ENCODE measurements at regions not wholly inside any gene's neighbourhood (a gene's known extent, or its start where the extent isn't known, plus 50 kb on each side); places are given as distances from the start of the nearest gene placed in this dataset.
A peak's percentile ranks its signal among the peaks of the same experiment; 100 is the strongest.

DNA sequence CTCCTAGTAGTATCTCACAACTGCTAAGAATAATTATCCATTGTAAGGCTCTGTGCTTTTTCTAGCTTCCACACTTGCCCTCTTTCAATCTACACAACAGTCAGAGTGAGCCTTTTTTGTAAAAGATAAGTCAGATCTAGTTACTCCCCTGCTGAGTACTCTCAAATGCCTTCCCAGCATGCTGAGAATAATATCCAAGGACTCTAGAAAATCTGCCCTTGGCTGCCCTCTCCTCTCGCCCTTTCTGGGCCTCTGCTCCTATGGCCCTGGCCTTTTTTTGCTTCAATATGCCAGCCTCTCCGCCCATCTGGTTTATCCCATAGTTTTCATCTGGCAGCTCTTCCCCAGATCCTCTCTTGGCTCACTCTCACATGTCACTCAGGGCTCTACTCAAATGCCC is 455.9 kb upstream of the UBE2E3 start:
- Histone ChIP-seq H3K4me3 (ENCODE audit: low read depth, low read length) (no peak overlapping the region), H3K4me1 (peaks cover 6% of the 10 kb centered on the region), H3K9me3 (ENCODE audit: control insufficient read depth, low read length) (no peaks in the 10 kb centered on the region), H3K27me3 (ENCODE audit: control insufficient read depth, insufficient read depth, low read length) (no peaks in the 10 kb centered on the region), H3K9ac (no peak overlapping the region), H3K27ac (no peak overlapping the region), H3K79me2 (no peaks in the 10 kb centered on the region), H3K36me3 (ENCODE audit: control insufficient read depth, insufficient read depth, low read length) (no peaks in the 10 kb centered on the region), H2AFZ (peak overlapping the region; percentile 23), H3K4me2 (ENCODE audit: low read length) (no peak overlapping the region)
- TF ChIP-seq, protein P1, sequence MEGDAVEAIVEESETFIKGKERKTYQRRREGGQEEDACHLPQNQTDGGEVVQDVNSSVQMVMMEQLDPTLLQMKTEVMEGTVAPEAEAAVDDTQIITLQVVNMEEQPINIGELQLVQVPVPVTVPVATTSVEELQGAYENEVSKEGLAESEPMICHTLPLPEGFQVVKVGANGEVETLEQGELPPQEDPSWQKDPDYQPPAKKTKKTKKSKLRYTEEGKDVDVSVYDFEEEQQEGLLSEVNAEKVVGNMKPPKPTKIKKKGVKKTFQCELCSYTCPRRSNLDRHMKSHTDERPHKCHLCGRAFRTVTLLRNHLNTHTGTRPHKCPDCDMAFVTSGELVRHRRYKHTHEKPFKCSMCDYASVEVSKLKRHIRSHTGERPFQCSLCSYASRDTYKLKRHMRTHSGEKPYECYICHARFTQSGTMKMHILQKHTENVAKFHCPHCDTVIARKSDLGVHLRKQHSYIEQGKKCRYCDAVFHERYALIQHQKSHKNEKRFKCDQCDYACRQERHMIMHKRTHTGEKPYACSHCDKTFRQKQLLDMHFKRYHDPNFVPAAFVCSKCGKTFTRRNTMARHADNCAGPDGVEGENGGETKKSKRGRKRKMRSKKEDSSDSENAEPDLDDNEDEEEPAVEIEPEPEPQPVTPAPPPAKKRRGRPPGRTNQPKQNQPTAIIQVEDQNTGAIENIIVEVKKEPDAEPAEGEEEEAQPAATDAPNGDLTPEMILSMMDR (IDR thresholded peaks at IDR 0.05): no peak

DNA sequence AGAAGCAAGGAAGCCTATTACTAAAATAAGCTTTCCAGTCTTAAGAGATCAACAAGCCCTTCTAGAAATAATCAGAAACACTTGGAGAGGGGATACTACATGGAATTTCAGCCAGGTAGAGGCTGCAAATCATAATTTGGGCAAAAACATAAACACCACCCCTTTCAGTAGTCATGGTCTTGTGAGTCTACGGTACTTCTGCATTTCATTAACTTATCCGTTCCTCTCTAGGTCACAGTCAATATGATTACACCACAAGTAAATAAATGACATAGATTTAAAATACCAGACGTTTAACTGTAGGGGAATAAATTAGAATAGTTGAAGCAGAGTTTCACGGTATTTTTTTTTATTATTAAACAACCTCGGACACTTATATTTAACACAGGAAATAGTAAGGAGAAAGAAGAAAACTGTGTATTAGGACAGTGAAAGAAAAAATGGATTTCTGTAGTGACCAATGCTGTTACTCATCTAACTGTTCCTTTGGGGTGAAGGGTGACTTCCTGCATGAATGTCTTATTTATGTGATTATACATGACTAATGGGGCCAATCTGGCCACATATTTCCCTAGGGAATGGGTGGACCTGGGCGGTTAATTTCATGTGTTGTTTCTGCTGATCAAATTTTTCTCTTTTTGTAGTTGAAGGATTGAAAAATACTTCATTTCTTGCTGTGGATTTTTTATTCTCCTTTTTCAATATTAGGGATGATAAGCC is 456.6 kb upstream of the UBE2E3 start:
- H3K27ac ChIP-seq: no peak overlapping the region

DNA sequence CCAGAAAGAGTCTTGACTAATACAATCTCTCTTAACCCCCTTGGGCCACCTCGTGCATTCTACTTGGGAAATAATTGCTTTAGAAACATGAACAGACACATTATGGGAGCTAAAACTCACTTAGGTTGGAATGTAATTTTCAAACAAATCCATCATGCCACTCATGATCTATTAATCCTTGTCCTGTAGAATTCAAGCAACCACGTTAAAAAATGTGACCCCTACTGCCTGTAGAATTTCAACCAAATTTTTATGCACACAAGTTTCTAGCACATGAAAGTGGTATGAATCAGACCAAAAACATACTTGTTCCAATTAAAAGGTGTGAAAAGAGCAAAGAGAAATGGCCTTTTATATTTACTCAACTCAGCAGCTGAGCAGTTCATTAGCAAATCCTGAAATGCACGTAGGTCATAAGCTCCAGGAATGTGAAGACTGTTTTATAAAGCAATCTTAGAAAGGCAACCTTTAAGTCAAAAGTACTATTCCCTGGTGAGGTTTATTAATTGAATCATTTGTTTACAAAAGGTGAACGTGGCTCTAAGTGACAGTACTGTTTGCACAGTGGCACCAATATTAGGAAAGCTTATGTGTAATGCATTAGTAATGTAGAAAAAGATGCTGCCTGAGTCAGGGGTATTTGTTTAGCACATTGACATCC is 459.4 kb upstream of the UBE2E3 start:
- Histone ChIP-seq H3K27me3 (ENCODE audit: control insufficient read depth, insufficient read depth, low read length) (no peaks in the 10 kb centered on the region), H3K4me1 (peaks cover 6% of the 10 kb centered on the region), H2AFZ (no peak overlapping the region), H3K9ac (no peak overlapping the region), H3K36me3 (ENCODE audit: control insufficient read depth, insufficient read depth, low read length) (no peaks in the 10 kb centered on the region), H3K79me2 (no peaks in the 10 kb centered on the region), H3K4me2 (ENCODE audit: low read length) (no peak overlapping the region), H3K9me3 (ENCODE audit: control insufficient read depth, low read length) (no peaks in the 10 kb centered on the region), H3K4me3 (ENCODE audit: low read depth, low read length) (no peak overlapping the region), H3K27ac (no peak overlapping the region)
- TF ChIP-seq, protein P1 (IDR thresholded peaks at IDR 0.05): no peak

More for the DNA sequence above, 456.6 kb upstream of the UBE2E3 start:
- H3K9me3 ChIP-seq (ENCODE audit: control insufficient read depth, low read length): no peaks in the 10 kb centered on the region
- TF ChIP-seq, protein P1 (IDR thresholded peaks at IDR 0.05): no peak
- no peak overlapping the region for H3K4me3 ChIP-seq (ENCODE audit: low read depth, low read length)
- H3K9ac ChIP-seq: no peak overlapping the region
- no peak overlapping the region for H2AFZ ChIP-seq
- no peaks in the 10 kb centered on the region for H3K36me3 ChIP-seq (ENCODE audit: control insufficient read depth, insufficient read depth, low read length)
- H3K4me1 ChIP-seq: peaks cover 6% of the 10 kb centered on the region
- H3K27me3 ChIP-seq (ENCODE audit: control insufficient read depth, insufficient read depth, low read length): no peaks in the 10 kb centered on the region
- no peak overlapping the region for H3K4me2 ChIP-seq (ENCODE audit: low read length)
- H3K79me2 ChIP-seq: no peaks in the 10 kb centered on the region

DNA sequence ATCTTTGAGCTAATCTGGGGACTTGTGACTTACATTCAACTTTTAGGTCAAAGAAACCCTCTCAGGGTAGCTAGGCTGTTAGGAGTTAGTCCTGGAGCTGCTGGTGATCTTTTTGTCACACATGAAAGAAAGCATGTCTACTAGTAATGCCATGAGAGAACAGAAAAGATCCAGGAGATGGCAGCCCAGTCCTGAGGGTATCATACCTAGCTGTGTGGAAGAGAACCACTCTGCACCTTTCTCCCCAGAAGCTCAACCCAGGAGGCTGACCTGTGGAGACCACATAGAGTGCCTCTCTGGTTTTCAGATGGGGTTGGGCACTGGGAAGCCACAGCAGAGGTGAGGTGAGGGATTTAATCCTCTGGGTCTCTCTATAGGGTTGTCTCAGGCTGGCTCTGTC is 460.2 kb upstream of the UBE2E3 start:
- Histone ChIP-seq H3K4me1 (peaks cover 6% of the 10 kb centered on the region), H2AFZ (peak overlapping the region; percentile 63), H3K36me3 (ENCODE audit: control insufficient read depth, insufficient read depth, low read length) (no peaks in the 10 kb centered on the region), H3K9ac (no peak overlapping the region), H3K4me2 (ENCODE audit: low read length) (no peak overlapping the region), H3K79me2 (no peaks in the 10 kb centered on the region), H3K27ac (no peak overlapping the region), H3K27me3 (ENCODE audit: control insufficient read depth, insufficient read depth, low read length) (no peaks in the 10 kb centered on the region), H3K9me3 (ENCODE audit: control insufficient read depth, low read length) (no peaks in the 10 kb centered on the region), H3K4me3 (ENCODE audit: low read depth, low read length) (no peak overlapping the region)
- TF ChIP-seq, protein P1 (IDR thresholded peaks at IDR 0.05): no peak

All from parathyroid adenoma (tissue), 2 donors.